HG02763 (cell line): ENCODE measurements at regions not wholly inside any gene's neighbourhood (a gene's known extent, or its start where the extent isn't known, plus 50 kb on each side); places are given as distances from the start of the nearest gene placed in this dataset.
"Not testable (repeated sequence)": the region's sequence is repeated elsewhere in the genome, so short reads cannot be mapped to it uniquely, and the experiment has no call there.

Source experiments
- ATAC-seq: cut with Tn5 transposase; IDR thresholded peaks from one replicate; pipeline ENCODE4 v1.9.1; 2021; ENCODE audit warnings: mild to moderate bottlenecking, moderate library complexity; ENCODE audit not compliant: unreplicated experiment

DNA sequence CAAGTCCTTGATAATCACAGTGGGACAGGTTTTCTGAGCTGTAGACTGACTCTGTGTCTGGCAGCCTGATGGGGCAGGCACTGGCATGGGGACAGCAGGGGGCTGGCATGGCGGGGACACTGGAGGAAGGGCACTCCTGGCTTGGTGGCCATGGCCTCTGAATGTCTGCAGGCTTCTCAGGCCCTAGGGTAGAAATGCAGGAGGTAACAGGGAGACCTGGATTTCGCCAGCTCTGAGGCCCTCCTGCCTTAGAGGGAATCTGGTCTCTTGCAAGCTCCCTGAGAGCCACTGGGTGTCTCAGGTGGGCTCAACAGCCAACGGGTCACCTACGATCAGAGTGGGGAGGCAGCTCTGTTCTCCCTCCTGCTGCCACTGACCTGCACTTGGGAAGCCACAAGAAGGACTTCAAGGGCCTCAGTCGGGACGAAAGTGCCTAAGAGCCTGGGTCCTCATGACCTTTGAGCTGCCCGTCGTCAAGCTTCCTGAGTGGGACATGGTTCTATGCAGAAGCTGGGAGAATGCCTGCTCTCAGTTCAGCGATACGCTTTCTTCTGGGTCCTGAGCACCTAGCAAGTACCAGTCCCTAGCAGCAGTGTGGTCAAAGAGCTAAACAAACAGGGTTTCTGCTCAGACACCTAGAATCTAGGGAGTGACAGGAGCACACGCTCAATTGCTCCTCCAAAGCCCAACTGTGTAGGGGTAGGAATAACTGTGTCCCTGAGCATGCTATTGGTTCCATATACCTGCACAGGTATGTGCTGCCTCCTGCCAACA is 569.0 kb downstream of the PTPRU start:
- ATAC-seq, result no peak

DNA sequence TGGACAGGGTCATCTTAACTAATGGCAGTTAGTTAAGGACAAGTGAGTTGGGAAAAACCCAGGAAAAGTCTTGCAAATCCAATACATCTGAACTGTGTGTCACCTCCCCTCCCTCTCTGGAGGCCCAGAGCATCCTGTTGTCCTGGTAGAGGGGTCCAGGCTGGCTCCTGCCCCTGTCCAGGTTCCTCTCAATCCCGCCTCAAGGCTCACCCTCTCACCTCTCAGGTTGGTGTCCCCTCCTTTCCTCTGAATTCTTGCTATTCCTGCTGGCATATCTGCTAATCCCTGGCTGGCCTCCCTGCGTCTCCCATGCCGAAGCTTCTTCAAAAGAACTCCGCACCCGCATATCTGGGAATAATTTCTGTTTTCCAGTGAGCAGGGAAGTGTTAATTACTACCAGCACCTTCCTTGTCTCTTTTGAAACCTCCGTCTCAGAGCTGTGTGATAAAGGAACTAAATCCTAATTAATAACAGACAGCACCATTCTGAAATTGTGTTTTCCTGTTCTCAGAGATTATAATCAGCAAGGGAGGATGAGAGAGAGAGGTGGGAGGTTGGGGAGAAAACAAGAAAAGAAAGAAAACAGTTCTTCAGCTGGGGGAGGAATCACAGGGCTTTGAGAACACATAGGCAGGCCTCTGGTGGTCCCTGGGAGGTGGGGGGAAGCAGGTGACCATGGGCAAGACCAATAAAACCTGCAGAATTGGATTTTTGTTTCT is 568.0 kb downstream of the PTPRU start:
- ATAC-seq, result no peak

DNA sequence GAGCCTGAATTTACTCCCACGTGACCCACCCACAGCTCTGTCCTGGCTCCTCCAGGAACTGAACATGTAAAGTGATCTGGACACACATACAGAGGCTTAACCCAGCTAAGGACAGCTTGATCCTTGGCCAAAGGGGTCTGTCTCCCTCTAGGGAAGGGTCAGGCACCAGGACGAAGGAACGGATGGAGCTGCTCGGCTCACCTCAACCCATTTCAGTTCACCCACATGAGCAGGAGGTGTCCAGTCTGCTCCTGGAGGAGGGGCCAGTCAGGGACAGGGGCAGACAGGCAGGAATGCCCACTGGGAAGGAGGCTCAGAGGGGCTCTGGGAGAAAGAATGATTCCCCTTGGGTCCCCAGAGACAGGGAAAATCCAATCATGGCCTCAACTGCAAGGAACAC is 567.2 kb downstream of the PTPRU start:
- ATAC-seq, result no peak

DNA sequence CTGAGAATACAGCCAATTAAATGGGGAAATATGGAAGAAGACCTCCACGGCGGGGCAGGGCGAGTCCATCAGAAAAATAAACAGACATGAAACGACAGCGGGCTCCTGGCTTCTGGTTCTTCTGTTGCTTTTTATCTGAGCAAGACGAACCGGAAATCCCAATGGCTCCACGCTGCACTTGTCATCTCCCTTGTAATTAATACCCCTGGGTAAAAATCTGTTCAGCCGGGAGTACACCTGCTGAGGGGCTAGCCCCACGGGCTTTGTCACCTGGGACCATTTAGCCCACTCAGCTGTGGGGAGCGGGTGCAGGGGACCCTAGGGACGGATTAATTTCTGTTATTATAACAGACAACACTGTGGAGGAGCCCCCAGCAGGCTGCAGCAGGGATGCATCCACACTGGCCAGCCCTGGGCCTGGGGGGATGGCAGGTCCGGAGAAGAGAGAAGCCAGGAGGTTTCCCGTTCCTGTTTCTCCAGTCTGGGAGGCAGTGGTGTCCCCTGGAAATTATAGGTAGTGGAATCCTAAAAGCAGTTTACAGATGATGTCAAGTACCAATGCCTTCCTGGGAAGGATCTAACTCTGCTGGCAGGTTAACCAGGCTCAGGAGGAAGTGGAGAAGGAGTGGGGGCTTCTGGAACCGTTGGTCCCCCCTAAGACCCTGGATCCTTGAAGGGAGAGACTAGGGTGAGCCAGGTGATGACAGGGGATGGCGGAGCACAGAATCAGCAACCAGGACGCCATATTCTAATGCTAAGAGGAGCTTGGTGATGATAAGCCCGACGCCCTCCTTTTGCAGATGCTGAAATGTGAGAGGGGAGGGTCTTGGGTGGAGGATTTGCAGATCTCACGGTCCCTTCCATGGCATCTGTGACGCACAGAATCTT is 566.1 kb downstream of the PTPRU start:
- no peak for ATAC-seq

DNA sequence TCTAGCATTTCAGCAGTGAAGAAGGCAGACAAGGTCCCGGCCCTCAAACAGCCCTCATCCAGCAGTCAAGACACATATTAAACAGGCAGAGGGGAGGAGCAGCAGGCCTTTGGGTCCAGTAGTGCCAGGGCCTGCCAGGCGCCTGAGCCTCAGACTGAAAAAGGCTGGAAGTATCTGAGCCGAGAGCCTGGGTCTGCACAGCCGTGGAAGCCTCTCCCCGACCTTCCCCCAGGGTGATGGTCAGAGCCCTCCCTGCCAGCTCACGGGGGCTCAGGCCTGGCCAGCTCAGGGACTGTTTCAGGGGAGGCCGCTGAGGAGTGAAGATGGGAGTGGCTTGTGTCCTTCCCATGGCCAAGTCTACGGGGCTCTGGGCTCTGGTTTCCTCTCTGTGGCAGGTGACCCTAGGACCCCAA is 565.2 kb downstream of the PTPRU start:
- no peak for ATAC-seq

DNA sequence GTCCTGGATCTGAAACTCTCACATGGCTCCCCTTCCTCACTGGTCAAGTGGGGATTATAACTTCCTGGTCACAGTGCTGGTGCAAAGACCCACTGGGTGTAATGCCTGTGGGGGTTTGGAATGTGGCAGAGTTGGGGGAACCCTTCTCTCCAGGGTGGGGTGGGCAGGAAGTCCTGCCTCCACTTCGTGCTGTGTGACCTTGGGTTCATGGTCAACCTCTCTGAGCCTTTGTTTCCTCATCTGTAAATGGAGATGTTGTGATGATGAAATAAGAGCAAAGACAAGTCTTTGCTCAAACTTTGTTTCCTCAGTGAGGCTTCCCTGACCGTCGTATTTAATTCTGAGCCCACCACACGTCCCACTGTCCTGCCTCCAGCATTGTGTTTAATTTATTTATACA is 564.7 kb downstream of the PTPRU start:
- ATAC-seq, result no peak

DNA sequence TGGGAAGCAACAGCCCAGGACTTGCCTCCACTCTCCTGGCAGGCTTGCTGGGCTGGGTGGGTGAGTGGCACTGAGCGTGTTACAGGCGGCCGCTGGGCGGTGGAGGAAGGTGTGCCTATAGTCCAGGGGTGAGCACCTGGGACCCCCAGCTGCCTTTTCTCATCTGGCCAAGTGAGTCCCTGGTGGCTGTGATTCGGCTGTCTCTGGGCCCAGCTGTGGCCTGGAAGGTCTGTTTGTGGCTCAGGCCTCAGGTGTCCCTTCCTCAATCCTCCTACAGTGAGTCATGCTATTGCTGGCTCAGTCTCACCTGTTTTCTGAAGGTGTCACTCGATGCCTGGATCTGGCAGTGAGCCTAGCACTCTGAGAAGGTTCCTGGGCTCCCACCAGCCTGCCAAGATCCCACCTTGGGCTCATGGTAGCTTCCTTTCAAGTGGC is 564.2 kb downstream of the PTPRU start:
- no peak for ATAC-seq

DNA sequence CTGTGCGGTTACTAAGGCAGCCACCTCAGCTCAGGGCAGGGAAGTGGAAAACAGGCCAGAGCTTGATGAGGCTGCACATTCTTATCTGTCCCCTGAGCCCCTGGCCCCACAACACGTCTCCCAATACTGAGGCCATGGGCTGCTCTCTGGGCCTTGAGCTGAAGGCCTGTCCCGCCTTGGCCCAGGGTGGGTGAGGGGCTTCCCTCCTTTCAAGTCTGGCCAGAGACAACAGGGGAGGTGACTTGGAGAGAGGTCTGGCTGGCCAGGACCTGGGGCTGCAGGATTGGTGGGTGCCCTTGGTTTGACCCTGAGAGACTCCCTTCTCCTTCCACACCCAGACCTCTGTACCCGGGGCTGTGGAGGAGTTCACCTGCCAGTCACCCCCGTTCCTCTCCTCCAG is 563.8 kb downstream of the PTPRU start:
- ATAC-seq, result no peak

DNA sequence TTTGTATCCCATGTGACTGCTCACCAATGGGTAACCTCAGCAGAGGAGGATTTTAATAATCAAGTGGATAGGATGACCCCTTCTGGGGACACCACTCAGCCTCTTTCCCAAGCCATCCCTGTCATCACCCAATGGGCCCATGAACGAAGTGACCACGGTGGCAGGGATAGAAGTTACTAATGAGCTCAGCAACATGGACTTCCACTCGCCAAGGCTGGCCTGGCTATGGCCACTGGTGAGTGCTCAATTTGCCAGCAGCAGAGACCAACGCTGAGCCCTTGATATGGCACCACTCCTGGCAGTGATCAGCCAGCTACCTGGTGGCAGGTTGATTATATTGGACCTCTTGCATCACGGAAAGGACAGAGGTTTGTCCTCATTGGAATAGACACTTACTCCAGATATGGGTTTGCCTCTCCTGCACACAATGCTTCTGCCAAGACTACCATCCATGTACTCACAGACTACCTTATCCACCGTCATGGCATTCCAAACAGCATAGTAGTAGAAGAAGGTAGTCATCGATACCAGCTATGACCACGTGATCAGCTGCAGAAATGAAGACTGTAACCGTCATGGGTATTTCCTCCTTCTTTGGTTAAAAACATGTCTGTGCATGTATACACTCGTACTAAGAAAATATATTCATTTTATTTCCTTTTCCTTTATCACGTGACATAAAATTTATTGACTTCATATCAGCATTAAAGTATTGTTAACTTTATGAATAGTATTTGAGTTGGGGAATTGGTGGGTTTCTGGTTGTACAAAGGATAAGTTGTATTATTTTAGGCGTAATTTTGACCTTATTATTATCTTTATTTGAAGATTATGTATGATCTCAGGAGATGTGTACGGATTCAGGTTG is 562.6 kb downstream of the PTPRU start:
- ATAC-seq, result no peak

DNA sequence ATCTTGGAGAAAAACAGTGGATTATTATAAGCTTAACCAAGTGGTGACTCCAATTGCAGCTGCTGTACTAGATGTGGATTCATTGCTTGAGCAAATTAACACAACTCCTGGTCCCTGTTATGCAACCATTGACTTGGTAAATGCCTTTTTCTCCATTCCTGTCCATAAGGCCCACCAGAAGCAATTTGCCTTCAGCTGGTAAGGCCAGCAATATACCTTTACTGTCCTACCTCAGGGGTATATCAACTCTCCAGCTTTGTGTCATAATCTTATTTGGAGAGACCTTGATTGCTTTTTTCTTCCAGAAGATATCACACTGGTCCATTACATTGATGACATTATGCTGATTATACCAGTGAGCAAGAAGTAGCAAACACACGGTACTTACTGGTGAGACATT is 560.8 kb downstream of the PTPRU start:
- ATAC-seq, result not testable (repeated sequence)

DNA sequence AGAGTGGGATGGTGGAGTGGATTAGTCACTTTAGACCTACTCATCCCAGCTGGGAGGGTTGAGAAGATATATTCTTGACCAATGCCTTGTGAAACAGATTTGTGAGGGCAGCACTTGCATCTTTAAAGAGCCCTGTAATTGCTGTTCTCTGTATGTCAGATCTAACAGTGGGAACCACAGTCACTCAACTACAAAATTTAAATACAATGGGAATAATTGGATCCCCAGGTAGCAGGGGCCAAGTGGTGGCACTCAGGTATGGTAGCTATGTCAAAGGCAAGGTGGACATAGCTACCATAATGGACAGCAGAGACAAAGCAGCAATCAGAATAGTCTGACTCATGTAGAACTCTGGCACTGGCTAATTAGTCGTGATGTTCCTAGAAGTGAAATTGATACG is 559.6 kb downstream of the PTPRU start:
- not testable (repeated sequence) for ATAC-seq

DNA sequence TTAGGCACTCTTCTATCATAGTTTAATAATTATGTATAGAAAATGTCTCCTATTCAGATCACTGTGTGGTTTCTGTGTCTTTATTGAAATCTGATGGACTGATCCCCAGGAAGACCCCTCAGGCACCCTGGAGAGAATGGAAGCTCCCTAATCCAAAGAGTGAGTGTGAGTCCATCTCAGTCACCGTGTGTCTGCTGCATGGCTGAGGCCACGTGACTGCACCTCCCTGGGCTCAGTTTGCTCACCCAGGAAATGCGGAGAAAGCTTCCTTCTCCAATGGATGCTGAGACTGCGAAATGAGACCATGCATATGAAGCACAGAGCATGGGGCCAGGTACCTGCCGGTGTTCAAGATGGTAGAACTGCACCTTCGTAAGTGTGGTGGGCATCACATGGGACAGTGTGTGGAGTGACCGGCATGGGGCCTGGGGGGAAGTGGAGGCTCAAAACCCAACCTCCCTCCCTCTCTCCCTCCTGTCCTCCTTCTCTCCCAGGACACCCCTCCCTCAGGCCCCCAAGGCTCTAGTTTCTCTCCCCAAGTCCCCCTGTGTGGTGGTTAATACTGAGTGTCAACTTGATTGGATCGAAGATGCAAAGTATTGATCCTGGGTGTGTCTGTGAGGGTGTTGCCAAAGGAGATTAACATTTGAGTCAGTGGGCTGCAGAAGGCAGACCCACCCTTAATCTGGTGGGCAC is 557.5 kb downstream of the PTPRU start:
- no peak for ATAC-seq

DNA sequence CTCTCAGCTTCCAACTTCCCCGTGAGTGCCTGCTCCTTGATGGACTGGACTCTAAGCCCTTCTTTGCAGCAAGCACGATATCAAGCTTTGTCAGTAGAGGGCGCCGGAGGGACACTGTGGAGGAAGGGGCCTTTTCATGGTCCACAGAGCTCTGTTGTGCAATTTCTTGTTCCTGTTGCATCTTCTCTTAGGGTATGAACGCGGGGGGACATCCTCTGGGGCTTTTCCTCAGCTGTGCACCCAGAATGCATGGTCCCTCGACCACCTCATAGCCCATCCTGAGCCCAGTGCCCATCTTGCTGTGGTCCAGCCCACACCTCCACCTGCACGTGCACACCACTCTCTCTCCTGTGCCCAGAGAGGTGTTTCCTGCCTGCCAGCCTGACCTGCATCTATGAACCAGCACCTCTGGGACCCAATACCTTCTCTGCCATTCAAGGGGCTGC is 556.8 kb downstream of the PTPRU start:
- no peak for ATAC-seq

DNA sequence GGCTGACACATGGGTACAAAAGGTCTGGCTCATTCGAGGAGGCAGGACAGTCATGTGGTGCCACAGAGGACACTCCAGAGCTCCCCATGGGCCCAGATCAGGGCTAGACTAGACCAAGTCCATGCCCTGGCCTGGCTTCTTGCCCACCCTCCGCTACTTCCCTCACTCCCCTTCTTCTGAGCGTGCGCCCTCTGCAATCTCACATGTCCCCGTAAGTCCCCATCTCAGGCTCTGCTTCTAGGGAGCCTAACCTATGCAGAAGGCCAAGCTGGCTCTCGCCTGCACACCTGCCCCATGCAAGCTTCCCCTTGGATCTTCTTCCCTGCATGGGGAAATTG is 553.6 kb downstream of the PTPRU start:
- no peak for ATAC-seq

DNA sequence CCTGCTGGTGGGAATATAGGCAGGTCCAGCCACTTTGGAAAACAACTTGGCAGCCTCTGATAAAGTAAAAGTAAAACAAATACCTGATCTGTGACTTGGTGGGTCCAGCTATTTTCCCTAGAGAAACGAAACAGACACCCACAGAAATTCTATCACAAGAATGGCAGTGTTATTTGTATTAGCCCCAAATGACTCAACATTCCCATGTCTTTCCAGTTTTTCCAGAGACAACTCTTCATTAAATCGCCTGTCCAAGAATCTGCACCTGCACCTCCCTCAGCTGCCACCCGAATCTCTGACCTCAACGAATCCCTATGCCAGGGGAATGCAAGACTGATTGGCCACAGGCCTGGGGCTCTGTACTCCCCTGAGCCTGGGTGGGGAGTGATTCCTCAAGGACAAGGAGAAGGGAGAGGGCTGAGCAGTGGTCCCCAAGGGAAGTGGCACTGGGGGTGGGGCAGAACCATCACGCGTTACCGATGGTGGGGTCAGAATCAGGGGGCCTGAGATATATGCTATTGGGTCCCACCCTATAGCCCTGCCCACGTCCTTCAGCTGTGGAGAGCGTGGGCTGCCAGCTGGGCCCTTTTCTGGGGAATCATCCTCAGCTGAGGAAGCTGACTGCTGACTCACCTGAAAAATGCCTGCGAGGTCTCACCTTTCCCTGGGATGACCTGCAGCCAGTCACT is 553.0 kb downstream of the PTPRU start:
- ATAC-seq, result no peak

DNA sequence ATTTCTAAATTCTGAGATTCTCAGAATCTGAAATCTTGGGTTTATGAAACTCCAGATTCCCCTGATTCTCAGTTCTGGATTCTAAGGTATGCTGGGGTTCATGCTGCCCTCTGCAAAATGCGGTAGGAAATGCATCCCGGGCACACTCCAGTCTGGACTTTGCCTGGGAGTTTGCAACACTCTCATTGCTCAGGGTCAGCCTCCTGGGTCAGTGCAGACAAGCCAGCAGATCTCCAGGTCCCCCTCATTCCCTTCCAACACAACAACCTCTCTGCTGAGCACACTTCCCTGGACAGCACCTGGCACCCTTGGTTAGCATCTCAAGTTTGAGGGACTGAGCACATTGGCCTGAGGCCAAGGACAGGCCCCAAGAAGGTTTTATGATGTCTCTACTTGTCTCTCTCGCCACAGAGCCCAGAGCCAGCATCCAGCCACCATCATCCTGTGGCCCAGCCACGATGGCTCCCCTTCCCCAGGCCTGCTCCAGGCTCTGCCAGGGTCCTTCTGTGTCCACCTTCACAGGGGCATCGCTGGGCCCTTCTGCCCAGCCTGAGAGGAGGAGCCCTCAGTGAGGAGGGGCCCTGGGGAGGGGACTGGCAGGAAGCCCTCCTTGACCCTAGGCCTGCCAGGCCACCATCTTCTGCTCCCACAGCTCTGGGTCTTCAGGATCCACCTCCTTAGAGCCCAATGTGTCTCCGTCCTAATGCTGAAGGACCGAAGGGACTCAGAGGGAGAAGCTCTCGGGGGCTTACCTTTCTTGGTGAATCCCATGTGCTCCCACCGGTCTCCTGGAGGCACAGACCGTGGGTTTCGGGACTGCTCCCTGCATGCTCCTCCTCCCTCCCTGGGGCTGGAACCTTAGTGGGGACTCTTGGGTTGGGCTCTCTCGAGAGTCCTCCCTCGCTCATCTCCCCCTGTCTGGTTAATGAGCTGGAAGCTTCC is 550.7 kb downstream of the PTPRU start:
- ATAC-seq, result no peak

DNA sequence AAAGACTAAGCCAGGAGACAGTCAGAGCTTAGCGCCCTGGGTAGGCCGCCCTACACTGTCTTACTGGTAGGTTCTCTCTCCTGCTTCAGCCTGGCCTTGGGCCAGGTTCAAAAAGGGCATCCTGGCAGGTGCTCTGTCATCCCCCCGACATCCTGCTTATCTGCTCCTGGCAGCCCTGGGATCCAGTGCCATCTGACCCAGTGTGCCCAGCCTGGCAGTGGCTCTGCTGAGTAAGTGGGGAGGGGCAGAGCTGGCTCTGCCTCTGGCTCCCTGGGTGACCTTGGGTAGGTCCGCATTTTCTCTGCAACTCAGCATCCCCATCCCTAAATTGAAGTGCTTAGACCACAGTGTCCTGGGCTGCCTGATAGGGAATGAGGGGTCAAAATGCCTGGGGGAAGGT is 549.9 kb downstream of the PTPRU start:
- ATAC-seq, result no peak

DNA sequence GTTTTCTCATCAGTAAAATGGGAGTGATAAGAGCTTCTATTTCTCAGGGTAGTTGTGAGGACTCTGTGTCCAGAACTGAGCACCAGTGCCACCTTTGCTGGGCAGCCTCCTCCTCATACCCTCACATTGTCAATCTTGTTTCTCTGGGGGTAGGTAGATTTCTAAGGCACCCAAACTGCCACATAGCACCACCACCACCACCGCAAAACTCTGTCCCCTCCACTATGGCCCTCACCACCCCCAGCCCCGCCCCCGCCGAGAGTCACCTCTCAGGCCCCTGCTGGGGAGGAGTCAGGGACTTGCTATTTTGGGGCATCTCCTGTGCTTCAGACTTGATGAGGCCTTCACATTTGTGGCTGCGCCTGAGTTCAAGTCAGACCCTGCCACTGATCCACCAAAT is 549.2 kb downstream of the PTPRU start:
- no peak for ATAC-seq
